ENCODE measurements at regions not wholly inside any gene's neighbourhood (a gene's known extent, or its start where the extent isn't known, plus 50 kb on each side); places are given as distances from the start of the nearest gene placed in this dataset.
"Not testable (repeated sequence)": the region's sequence is repeated elsewhere in the genome, so short reads cannot be mapped to it uniquely, and the experiment has no call there.

DNA sequence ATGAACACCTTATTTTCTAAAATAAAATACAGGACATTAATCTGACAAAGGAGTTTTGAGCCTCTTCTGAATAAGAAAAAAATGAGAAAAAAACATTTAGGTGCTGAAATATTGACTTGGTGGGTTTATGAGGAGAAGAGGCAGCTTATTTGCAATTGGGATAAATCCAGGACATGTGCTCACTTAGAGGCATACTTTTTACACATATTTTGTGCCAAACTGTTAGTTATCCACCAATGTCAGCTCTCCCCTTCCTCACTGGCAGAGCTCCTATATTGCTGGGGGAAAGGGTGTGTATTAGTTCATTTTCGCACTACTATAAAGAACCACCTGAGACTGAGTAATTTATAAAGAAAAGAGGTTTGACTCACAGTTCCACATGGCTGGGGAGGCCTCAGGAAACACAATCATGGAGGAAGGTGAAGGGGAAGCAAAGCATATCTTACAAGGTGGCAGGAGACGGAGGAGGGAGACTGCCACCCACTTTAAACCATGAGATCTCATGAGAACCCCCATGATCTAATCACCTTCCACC, 135.4 kb upstream of the EGLN3 start:
- intact Hi-C loops (cut with DNase I) = no loop called here
- Histone ChIP-seq H3K27me3 (no peaks in the 10 kb centered on the region), H3K36me3 (no peaks in the 10 kb centered on the region), H3K27ac (no peak overlapping the region), H3K4me3 (no peak overlapping the region), H3K4me1 (ENCODE audit: insufficient read depth) (no peaks in the 10 kb centered on the region), H3K9me3 (no peaks in the 10 kb centered on the region)
- 95 to 98% (median 96%) methylated on average over 2 of the region's 2 CpGs for WGBS, 3 donors
- no peak for DNase-seq
- no peak for TF ChIP-seq CTCF (IDR thresholded peaks at IDR 0.05)
- TF ChIP-seq POLR2A (IDR thresholded peaks at IDR 0.05) = no peak
- no peak for TF ChIP-seq EP300 (IDR thresholded peaks at IDR 0.05)

GRCh38 chr14:34085695-34086094, 134.8 kb upstream of the EGLN3 start:
- intact Hi-C loops (cut with DNase I) = no loop called here
- no peaks in the 10 kb centered on the region for H3K36me3 ChIP-seq
- TF ChIP-seq EP300 (IDR thresholded peaks at IDR 0.05) (no peak), CTCF (IDR thresholded peaks at IDR 0.05) (no peak), POLR2A (IDR thresholded peaks at IDR 0.05) (no peak)
- WGBS, 3 donors = 63 to 95% (median 69%) methylated on average over 1 of the region's 1 CpG
- no peaks in the 10 kb centered on the region for H3K4me1 ChIP-seq (ENCODE audit: insufficient read depth)
- DNase-seq = no peak
- no peak overlapping the region for H3K27ac ChIP-seq
- H3K27me3 ChIP-seq = no peaks in the 10 kb centered on the region
- no peaks in the 10 kb centered on the region for H3K9me3 ChIP-seq
- no peak overlapping the region for H3K4me3 ChIP-seq

- H3K4me3 ChIP-seq = no peak overlapping the region
- no peaks in the 10 kb centered on the region for H3K27me3 ChIP-seq
- H3K9me3 ChIP-seq = no peaks in the 10 kb centered on the region
- intact Hi-C loops (cut with DNase I) = no loop called here
- no peak for TF ChIP-seq POLR2A (IDR thresholded peaks at IDR 0.05)
- no peak for TF ChIP-seq EP300 (IDR thresholded peaks at IDR 0.05)
- WGBS, 3 donors = 26 to 28% (median 28%) methylated on average over 6 of the region's 6 CpGs
- no peak for DNase-seq
- no peak overlapping the region for H3K27ac ChIP-seq
- no peaks in the 10 kb centered on the region for H3K36me3 ChIP-seq
- no peaks in the 10 kb centered on the region for H3K4me1 ChIP-seq (ENCODE audit: insufficient read depth)
Measured at GRCh38 chr14:34081576-34082136, 130.8 kb upstream of the EGLN3 start.

- no peak overlapping the region for H3K27ac ChIP-seq
- intact Hi-C loops (cut with DNase I) = no loop called here
Measured at GRCh38 chr14:34081101-34081575, 130.3 kb upstream of the EGLN3 start.

DNA sequence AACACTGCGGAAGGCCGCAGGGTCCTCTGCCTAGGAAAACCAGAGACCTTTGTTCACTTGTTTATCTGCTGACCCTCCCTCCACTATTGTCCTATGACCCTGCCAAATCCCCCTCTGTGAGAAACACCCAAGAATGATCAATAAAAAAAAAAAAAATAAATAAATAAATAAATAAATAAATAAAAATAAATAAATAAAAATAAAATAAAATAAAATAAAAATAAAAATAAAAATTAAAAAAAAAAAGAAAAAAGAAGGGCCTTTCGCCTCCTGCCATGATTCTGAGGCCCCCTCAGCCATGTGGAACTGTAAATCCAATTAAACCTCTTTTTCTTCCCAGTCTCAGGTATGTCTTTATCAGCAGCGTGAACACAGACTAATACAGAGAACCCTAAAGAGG, 128.8 kb upstream of the EGLN3 start:
- H3K4me1 ChIP-seq (ENCODE audit: insufficient read depth); H3K4me3 ChIP-seq; H3K27ac ChIP-seq; DNase-seq; H3K36me3 ChIP-seq; H3K9me3 ChIP-seq; intact Hi-C loops (cut with DNase I); H3K27me3 ChIP-seq: not testable (repeated sequence)
- 96 to 100% (median 100%) methylated on average over 2 of the region's 4 CpGs for WGBS, 3 donors

More at GRCh38 chr14:34081101-34081575, 130.3 kb upstream of the EGLN3 start:
- H3K9me3 ChIP-seq = no peaks in the 10 kb centered on the region
- 77 to 86% (median 81%) methylated on average over 7 of the region's 7 CpGs for WGBS, 3 donors
- no peak for TF ChIP-seq CTCF (IDR thresholded peaks at IDR 0.05)
- no peak for TF ChIP-seq EP300 (IDR thresholded peaks at IDR 0.05)
- no peaks in the 10 kb centered on the region for H3K27me3 ChIP-seq
- no peak overlapping the region for H3K4me3 ChIP-seq
- DNase-seq = no peak
- no peaks in the 10 kb centered on the region for H3K36me3 ChIP-seq
- H3K4me1 ChIP-seq (ENCODE audit: insufficient read depth) = no peaks in the 10 kb centered on the region
